Colon (tissue), 2 donors: ENCODE measurements at regions not wholly inside any gene's neighbourhood (a gene's known extent, or its start where the extent isn't known, plus 50 kb on each side); places are given as distances from the start of the nearest gene placed in this dataset.

ENCODE experiments used
- FAIRE-seq: peaks from 2 replicates; lab custom pipeline; 2012; peaks lifted over from hg19 to GRCh38; lab: Jason Lieb, UNC
- donor health status: control.
- donor health status: control.

DNA sequence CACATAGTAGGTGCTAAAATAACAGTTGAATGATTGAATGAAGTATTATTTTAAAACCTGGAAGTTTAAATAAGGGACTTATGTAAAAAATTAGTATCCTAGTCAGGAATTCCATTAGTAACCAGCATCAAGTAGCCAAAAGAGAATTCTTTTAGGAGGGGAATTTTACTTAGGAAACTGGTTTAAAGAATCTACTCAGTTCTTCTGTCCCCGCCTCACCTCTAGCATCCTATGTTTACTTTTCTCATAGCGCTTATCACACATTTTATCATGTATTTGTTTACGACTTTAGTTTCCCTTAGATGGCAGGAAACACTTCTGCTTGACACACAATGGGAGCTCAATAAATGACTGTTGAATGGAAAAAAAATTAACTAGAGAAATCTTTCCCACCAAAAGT, 229.0 kb downstream of the KLF5 start:
- FAIRE-seq = peak; percentile 31

DNA sequence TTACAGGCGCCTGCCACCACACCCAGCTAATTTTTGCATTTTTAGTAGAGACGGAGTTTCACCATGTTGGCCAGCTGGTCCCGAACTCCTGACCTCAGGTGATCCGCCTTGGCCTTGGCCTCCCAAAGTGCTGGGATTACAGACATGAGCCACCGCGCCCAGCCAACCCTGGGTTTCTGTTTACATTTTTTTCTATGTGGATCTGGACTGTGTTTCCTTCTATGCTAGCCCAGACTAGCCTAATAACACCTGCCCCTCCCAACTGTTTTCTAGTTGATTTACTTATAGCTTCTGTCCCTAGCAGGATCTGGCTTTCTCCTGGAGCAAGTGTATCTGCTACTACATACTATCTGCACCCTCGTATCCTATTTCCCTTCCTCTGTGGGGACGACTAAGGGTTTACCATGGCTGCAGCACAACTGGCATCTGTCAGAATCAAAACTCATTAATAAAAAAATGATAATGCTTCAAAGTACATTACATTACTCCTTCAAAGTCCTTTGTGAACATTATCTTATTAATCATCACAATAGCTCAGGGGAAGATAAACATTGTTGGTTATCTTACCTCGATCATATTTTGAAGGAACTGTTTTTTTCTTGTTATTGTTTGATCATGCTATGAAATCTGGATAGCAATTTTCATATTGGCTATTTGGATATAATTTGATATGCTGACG, 228.3 kb downstream of the KLF5 start:
- FAIRE-seq = no peak

DNA sequence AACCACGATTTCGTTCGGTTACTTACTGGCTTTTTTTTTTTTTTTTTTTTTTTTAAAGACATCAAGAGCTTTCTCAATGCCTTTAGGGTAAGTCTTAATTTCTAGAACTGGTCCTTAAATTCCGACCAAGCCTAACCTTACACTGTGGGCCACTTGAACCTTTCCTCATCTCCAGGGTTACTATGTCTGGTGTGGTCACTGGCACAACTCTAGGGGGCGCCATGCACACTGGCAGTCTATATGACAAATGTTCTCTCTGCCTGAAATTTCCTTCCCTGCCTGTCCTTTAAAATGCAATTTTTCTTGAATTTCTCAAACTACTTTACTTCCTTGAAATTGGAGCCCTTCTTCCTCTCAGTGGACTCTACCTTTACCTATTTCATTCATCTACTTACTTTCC, 227.4 kb downstream of the KLF5 start:
- no peak for FAIRE-seq

DNA sequence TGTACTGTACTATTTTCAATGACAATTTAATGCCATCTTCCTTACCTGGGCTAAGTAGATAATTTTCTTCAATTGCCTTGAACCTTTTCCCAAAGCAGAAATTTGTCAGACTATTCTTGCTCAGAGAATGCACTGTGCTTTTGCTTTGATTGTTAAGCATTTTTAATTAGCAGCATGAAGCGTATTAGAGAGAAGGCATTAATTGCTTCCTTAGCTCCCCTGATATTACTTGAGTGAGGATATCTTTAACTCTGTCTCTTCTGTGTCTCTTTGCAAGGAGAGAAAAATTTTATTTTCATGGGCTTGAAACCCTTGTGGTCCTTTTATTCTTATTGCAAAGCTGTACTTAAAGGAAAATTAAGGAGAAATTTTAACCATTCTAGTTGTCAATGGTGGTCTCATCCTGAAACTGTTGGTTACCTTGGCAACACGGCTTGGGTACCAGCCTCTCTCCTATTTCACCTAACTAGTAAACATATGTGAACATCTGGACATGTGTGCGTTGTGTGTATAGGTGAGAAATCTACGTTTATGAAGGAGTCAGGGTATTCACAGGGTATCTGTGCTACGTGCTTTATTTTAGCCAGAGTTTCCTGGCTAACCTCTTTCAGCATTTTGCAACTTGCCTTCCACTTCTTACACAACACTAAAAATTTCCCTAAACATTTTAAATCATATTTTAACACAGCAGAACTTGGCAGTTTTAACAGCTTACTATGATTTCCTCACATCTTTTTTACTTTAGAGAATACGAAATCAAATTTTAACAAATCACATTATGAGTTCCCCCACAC, 225.5 kb downstream of the KLF5 start:
- FAIRE-seq = no peak

DNA sequence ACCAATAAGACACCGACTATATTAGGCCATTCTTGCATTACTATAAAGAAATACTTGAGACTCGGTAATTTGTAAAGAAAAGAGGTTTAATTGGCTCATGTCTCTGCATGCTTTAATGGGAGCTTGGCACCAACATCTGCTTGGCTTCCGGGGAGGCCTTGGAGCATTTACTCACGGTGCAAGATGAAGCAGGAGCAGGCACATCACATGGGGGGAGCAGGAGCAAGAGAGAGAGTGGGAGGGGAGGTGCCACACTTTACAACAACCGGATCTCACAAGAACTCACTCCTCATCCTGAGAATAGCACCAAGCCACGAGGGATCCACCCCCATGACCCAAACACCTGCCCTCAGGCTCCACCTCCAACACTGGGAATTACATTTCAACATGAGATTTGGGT, 224.8 kb downstream of the KLF5 start:
- no peak for FAIRE-seq

DNA sequence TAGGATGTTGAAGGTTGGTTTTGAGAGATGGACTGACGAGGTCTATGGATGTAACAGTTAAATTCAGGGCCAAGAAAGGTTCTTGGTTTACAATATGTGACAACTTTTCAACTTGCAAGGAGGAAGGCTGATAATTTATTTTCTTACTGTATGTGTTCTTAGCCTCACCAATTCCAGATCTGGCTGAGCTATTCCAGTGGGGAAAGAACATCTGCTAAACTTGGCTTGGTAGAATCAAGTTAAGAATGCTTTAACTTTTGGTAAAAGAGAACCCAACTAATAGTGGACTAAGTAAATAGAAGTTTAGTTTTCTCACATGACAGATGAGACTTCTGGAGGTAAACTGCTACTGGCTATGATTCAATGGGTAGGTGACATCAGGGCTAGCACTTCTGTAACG, 222.9 kb downstream of the KLF5 start:
- no peak for FAIRE-seq

DNA sequence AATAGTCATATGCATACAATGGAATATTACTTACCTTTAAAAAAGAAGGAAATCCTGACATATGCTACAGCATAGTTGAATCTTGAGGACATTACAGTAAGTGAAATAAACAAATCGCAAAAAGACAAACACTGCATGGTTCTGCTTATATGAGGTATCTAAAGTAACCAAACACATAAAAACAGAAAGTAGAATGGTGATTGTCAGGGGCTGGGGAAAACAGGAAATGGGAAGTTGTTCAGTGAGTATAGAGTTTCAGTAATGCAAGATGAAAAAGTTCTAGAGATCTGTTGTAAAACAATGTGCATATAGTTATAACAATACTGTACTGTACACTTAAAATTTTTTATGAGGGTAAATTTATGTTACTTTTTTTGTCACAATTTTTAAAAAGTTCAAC, 219.4 kb downstream of the KLF5 start:
- no peak for FAIRE-seq

DNA sequence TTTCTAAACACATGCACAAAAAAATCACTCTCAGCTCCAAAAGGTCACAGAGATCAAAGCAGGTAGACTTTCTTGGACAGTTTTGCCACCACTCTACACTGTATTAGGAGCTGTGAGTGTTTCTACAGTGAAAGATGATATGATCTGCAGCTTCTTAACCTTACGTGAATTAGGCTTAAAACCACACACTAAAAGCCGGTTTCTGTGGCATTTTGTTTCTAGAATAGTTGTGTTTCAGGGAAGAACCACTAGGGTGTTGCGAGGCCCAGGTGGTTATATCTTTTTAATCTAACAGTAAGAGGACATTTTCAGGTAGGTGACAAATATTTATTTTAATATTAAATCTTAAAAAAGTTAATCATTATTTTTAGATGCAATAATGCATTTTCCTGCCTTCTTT, 216.4 kb downstream of the KLF5 start:
- FAIRE-seq = no peak

DNA sequence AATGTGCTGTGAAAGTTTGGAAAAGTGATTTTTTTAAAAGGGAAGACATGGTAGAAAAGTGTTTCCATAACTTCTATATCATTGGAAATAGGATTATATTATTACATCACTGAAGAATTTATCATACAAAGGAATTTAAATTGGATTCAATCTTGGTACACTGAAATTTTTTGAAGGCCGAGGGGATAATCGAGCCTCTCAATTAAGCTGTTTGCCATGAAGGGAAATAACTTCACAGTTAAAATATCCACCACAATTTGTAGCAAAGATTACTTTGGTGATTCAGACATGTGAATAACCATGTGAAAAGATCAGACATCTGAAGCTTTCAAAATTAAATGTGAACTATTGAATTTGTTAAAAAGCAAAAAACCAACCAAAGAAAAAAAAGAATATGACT, 215.3 kb downstream of the KLF5 start:
- FAIRE-seq = no peak

DNA sequence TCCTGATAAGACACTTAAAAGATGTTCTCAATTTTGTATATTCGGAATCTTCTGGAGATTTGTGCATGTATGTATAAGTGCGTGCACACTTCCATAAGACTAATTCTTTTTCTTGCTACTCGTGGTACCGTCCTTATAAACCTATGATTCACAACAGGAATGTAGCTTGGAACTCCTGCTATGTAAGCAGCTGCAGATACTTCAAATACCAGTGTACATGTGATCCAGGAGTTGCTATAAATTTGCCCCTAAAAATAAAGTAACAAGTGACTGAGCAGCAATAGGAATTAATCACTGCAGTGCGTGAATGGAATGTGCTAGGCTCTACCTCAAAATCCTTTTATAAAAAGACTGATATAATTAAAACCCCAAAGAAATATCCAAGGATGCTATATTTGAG, 214.9 kb downstream of the KLF5 start:
- FAIRE-seq = no peak

DNA sequence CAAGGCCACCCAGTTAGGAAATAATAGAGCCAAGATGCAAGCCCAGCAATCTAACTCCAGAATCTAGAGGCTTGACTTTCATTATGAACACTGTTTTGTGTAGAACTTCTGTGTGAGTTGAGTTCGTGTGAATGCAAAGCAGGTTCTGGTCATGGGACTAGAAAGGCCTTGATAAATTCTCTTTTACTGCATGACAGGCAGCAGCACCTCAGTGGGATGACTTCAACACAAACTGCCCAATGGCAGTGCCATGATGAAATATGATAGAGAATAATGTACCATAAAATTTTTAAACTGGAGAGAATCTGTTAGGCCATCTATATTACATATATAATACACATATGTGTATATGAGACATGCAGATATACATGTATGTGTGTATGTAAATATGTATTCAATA, 214.5 kb downstream of the KLF5 start:
- FAIRE-seq = no peak

DNA sequence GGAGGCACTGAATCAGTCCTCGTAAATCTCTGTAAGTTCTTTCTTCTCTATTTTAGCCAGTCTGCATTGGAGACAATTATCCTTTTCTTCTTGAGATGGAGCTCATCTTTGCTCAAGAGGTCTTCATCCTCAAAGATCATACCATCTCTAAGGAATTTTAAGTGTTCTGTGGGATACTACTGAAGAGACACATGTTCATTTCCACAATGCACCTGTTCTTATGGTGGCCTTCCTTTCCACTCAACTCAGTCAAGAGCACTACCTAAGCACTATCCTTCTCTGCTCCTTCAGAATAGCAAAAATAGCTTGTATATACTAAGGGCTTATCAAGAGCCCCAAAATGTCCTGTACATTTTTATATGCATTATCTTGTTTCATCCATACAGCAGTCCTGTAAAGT, 214.0 kb downstream of the KLF5 start:
- no peak for FAIRE-seq

DNA sequence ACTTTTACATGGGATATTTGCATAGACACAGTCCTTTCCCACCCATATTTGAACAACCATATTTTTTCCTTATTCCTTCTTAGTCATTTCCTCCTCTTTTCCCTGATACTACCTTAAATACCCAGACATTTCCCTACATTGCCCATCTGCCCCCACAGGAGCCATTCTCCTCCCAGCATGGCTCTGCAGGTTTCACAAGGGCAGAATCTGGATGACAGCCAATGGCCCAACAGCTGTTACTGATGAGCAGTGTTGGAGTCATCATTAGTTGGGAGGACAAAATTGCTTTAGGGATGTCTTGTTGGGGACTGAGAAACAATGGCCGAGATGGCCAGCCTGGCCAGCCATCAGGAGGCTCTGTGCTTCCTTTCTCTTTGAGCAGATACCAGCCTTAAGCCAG, 209.5 kb downstream of the KLF5 start:
- FAIRE-seq = no peak

DNA sequence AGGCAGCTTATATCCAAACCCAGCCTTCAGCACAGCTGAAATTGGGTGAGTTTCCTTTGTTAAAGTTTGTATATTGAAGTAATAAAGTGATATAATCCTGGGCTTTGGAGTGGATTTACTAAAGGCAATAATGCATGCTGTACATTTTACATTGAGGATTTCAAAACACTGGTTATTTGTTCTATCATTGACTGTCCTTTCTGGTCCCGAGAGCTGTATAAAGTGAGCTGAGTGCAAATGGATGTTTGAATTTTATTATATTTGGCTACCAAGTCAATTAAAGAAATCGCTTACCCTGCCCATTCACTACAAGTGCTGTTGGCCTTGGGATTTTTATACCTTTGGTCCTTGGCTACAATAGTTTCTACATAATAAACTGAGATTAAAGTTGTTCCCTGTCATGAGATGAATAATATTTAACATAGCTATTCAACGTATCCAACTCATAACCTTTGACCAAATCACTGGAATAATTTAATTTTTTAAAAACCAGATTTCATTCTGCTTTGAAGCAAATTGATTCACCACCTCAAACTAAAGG, 207.9 kb downstream of the KLF5 start:
- FAIRE-seq = peak; percentile 96

DNA sequence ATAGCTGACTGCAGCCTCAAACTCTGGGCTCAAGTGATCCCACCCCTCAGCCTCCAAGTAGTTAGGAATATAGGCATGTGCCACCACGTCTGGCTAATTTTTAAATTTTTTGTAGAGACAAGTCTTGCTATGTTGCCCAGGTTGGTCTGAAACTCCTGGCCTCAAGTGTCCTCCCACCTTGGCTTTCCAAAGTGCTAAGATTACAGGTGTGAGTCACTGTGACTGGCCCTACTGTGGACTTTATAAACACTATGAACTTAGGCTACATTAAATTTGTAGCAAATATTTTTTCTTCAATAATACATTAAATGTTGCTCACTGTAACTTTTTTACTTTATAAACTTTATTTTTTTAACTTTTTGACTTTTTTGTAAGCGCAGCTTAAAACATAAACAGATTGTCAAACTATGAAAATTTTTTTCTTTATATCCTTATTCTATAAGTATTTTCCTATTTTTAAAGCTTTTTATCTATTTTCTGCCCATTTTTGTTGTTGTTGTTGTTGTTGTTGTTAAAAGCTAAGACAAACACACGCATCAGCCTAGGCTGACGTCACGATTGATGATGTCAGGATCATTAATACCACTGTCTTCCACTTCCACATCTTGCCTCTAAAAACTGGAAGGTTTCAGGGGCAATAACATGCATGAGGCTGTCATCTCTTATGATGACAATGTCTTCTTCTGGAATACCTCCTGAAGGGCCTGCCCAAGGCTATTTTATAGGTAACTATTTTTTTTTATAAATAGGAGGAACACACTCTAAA, 204.2 kb downstream of the KLF5 start:
- peak; percentile 68 for FAIRE-seq

DNA sequence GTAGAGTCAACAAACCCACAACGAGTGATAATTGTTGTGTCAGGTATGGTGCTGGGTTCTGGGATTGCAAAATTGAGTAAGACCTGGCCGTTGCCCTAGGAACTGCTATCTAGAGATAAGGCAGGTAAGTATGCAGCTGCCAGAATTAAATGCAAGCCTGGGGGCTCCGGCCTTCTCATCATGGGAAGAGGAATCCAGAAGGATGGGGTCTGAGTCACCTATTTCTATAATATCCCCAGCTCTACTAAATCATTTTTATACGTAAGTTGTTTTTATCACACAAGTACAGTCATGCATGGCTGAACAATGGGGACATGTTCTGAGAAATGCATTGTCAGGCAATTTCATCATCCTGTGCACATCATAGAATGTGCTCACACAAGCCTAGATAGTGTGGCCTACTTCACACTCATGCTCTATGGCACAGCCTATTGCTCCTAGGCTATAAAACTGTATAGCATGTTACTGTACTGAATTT, 203.0 kb downstream of the KLF5 start:
- no peak for FAIRE-seq

DNA sequence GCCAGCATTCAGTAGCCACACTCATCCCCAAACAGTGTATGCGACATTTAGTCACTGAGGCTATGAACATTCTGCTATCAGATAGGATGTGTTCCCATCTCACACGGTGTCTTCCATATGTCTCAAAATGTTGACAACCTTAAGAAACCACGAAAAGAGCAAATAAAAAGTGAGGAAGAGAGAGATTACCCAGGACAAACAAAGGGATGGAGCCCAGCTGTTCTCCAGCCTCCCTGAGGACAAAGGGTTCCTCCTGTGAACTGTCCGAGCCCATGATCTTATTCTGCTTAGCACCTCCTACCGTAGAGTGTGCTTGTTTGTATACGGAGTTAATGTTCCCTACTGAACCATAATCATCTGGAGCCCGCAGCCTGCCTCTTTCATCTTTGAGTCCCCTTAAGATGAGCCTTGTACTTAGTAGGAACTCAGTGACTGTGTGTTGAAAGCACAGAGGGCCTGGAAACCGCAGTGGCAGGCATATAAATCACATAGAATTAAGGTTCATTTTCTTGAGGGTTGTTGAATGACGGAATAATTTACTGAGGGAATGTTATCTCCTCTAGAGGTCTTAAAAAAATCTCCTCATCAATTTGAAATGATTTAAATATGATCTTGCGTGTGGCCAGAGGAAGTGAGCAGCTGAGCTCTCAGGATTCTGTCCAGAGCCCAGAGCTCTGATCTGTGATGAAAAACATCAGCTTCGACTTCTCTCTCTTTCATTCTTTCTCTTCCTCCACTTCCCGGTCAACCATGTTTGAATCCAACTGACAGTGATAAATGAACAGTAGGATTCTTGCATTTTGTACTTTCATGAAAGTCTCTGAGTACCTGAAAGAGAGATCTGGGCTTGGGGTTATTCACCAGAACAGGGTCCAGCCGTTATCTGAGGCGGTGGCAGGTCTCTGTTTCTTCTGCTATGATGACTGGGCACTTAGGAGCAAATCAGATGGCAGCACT, 200.5 kb downstream of the KLF5 start:
- FAIRE-seq = no peak

DNA sequence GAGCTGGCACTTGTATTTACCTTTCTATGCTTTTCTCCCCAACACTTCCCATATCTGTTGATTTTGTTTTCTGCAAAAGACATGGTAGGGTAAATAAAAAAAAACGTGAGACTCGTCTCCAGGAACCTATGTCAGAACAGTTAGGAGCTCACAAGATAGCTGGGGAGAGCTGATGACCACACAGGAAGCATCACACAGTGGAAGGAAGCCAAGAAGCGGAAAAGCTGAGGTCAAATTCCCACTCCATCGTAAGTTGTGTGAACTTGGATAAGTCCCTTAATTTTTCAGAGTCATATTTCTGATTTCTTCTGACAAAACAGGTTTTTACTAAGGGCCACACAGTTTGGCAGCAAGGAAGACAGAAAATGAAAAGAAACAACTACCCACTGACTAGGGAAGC, 199.6 kb downstream of the KLF5 start:
- FAIRE-seq = no peak

DNA sequence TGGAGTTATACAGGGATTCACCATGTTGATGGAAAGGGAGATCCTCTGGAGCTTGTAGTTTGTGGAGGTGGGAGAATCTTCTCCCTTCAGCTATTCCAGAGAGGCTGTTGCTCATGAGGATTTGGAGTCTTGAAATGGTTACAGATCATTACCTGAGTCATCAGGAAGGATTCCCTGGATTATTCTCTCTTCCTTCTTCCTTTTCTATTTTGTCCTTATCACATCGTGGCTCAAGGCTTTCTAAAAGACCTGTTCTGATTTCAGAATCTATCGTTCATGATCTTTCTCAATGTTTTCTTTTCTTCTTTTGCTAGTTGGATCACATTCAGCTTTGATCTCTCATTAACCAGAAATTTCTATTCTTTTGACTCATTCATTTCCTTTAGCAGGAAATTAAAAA, 196.0 kb downstream of the KLF5 start:
- no peak for FAIRE-seq

DNA sequence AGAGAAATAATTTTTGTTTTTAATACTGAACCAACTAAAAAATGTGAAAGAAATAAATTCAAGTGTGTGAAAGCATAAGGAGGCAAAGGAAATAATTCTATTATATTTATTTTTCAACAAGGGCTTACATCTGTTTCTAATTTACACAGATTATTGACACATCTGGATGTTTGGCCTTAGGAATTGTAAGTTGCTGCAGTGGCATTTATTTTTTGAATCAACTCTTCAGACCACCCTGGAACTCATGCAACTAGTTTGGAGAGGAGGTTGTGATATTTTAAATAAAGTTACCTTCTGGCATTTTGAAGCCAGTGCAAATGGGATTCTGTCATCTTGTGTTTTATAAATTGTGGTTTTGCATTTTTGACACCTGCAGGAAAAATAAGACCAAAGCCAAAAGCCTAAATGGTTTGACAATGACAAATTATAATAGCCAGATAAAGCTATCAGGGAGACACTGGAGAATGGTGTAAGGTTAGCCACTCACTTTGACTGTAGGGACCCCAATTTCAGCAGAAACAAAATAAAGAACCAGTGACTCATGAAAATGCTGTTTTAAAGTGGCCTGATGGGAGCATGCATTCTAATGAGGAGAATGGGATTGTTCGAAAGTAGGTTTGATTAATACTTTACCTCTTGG, 192.9 kb downstream of the KLF5 start:
- no peak for FAIRE-seq

DNA sequence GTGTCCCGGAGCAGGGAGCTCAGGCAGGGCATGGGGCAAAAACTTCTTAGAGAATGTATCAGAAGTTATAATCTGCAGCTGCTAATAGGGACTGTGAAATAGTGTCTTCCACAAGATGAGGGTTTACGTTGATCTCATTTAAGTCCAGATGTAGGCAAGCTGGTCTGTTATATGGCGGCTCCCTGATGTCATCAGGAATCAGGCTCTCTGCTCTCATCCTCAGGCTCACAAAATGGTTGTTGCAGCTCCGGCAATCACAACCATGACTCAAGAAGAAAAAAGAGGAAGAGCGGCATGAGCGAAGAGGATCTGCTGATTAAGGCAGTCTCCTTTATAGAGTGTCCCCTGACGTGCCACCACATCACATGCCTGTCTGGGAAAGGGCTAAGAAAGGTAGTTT, 191.3 kb downstream of the KLF5 start:
- no peak for FAIRE-seq
